Thoracic aorta (tissue), 2 donors: ENCODE measurements at regions not wholly inside any gene's neighbourhood (a gene's known extent, or its start where the extent isn't known, plus 50 kb on each side); places are given as distances from the start of the nearest gene placed in this dataset.

Source experiments
- ATAC-seq: fragments of 150-250 bp; one replicate; pipeline ENCODE4 v1.8.0; 2017; ENCODE audit warnings: low read depth; ENCODE audit not compliant: insufficient number of reproducible peaks, low FRiP score
- DNase-seq: peaks from one replicate; pipeline ENCODE4 v3.0.0-alpha.2; 2020; ENCODE audit warnings: low spot score
- H3K27ac ChIP-seq, 2 donors: fragments of 200-600 bp; sonication (generic); 1 replicate in 1 of 2; 2 replicates in 1 of 2; pipeline ENCODE4 v1.5.1; 2016; ENCODE audit warnings: mild to moderate bottlenecking in 2 of 2, moderate library complexity in 2 of 2
- H3K27me3 ChIP-seq: fragments of 200-600 bp; sonication (generic); replicated peaks from 2 replicates; pipeline ENCODE4 v1.6.0; 2016; ENCODE audit warnings: mild to moderate bottlenecking; ENCODE audit not compliant: insufficient read depth
- H3K36me3 ChIP-seq: fragments of 200-600 bp; sonication (generic); one replicate; pipeline ENCODE4 v1.5.1; 2016
- H3K4me1 ChIP-seq, 2 donors: fragments of 200-600 bp; sonication (generic); 1 replicate in 1 of 2; 2 replicates in 1 of 2; pipeline versions ENCODE4 v1.5.1 to v1.6.0; 2016; ENCODE audit warnings: low read depth in 2 of 2, mild to moderate bottlenecking in 1 of 2; ENCODE audit not compliant: control insufficient read depth in 1 of 2
- H3K4me3 ChIP-seq: fragments of 200-600 bp; sonication (generic); 2 replicates; pipeline ENCODE4 v1.5.1; 2016; ENCODE audit warnings: mild to moderate bottlenecking
- H3K9me3 ChIP-seq: fragments of 200-600 bp; sonication (generic); 2 replicates; pipeline ENCODE4 v1.5.1; 2016
- TF ChIP-seq, protein P1 (sequence below): fragments of 200-600 bp; sonication (generic); IDR thresholded peaks from one replicate; pipeline ENCODE4 v1.5.1; 2019; ENCODE audit warnings: antibody characterized with exemption

DNA sequence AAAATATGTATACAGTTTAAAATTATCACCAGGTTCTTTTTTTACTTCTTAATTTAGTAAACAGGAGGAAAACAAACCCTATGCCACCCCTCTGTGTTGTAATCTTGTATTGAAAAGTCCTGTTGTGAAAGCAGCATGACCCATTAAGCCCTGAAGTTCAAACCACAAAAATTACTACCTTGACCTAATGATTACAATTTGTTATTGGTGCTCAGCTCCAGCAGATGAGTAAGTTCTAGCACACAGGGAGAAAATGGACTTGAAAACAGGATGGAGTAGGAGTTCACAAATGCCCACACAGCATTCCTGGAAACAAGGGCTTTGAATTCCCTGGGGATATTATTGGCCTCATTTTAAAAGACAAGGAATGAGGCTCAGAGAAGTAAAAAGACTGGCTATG, 505.8 kb upstream of the ERCC4 start:
- Histone ChIP-seq H3K4me1 (no peaks in the 10 kb centered on the region), H3K4me3 (no peak overlapping the region), H3K36me3 (no peaks in the 10 kb centered on the region), H3K27ac (no peak overlapping the region), H3K27me3 (no peaks in the 10 kb centered on the region), H3K9me3 (no peaks in the 10 kb centered on the region)
- TF ChIP-seq, protein P1, sequence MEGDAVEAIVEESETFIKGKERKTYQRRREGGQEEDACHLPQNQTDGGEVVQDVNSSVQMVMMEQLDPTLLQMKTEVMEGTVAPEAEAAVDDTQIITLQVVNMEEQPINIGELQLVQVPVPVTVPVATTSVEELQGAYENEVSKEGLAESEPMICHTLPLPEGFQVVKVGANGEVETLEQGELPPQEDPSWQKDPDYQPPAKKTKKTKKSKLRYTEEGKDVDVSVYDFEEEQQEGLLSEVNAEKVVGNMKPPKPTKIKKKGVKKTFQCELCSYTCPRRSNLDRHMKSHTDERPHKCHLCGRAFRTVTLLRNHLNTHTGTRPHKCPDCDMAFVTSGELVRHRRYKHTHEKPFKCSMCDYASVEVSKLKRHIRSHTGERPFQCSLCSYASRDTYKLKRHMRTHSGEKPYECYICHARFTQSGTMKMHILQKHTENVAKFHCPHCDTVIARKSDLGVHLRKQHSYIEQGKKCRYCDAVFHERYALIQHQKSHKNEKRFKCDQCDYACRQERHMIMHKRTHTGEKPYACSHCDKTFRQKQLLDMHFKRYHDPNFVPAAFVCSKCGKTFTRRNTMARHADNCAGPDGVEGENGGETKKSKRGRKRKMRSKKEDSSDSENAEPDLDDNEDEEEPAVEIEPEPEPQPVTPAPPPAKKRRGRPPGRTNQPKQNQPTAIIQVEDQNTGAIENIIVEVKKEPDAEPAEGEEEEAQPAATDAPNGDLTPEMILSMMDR: no peak
- DNase-seq (no peak), ATAC-seq (no peak)

DNA sequence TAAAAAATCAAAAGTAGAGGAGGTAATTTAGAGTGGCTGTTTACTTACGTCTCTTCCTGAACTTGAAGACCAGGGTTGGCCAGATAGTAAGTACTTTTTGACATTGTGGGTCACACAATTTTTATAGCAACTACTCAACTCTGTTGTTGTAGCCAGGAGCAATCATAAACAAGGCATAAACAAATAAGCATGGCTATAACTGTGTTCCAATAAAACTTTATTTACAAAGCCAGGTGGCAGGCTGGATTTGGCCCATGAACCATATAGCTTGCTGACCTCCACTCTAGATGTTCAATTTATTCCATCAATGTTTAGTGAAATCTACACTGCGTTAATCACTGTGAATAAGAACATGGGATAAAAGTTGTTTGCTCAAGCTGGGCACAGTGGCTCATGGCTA, 500.4 kb upstream of the ERCC4 start:
- DNase-seq: no peak
- H3K36me3 ChIP-seq: no peaks in the 10 kb centered on the region
- H3K4me3 ChIP-seq: no peak overlapping the region
- ATAC-seq: no peak
- no peak overlapping the region for H3K27ac ChIP-seq
- H3K27me3 ChIP-seq: no peaks in the 10 kb centered on the region
- TF ChIP-seq, protein P1: no peak
- H3K9me3 ChIP-seq: no peaks in the 10 kb centered on the region
- H3K4me1 ChIP-seq: no peaks in the 10 kb centered on the region

DNA sequence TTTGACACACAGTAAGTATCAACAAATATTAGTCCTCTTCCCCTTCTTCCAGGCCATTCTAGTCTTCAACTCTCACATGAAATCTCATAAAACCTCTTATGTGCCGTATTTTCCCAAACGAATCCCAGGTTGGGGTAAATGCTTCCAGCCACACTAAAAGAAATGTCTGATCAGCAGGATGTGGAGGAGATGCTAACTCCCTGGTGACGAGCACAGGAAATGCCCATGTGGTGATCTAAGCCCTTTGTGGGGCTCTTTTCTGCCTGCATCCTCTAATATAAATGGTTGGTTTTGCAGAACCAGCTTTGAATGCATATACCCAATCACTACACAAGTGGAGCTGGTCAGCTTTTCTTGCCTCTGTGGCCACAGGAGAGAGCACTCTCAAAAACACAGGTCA, 498.2 kb upstream of the ERCC4 start:
- Histone ChIP-seq H3K27ac (no peak overlapping the region), H3K4me3 (no peak overlapping the region), H3K36me3 (no peaks in the 10 kb centered on the region), H3K27me3 (no peaks in the 10 kb centered on the region), H3K9me3 (no peaks in the 10 kb centered on the region), H3K4me1 (no peaks in the 10 kb centered on the region)
- TF ChIP-seq, protein P1: no peak
- ATAC-seq (no peak), DNase-seq (no peak)

DNA sequence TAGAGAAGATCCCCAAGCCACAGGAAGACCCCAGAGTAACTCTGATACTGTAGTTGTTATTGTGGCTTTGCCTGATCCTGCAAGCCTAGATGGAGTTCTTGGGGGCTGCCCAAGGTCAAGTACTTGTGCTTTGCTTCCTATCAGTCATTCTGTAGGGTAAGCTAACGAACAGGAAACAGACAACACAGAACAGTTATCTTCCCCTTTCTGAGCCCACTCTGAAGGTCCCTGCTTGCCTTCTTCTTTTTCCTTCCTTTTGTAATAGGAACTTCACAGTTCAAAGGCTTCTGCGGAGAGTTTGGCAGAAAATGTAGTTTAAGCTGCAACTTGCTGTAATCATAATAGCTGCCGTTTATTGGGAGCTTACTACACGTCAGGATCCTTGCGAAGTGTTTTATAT, 494.1 kb upstream of the ERCC4 start:
- H3K27me3 ChIP-seq: no peaks in the 10 kb centered on the region
- DNase-seq (no peak), ATAC-seq (no peak)
- H3K36me3 ChIP-seq: no peaks in the 10 kb centered on the region
- TF ChIP-seq, protein P1: no peak
- H3K27ac ChIP-seq: no peak overlapping the region
- no peak overlapping the region for H3K4me3 ChIP-seq
- H3K4me1 ChIP-seq: no peaks in the 10 kb centered on the region
- no peaks in the 10 kb centered on the region for H3K9me3 ChIP-seq

DNA sequence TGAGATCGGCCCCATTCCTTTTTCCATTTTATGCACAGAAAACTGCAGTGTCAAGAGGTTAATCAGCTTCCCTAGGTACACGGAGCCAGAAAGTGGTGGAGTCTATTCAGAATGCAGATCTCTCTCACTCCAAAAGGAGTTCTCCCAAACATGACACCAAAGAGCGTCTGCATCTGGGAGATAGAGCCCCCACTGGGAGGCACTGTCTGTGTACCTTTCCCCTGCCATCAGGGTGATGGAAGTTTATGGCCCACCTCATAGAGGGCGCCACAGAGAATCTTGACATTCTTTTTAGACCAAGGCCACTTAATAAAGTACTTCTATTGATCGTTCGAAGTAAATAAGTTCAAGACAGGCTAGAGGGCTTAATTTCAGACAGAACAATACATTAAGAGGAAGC, 493.7 kb upstream of the ERCC4 start:
- H3K4me3 ChIP-seq: no peak overlapping the region
- TF ChIP-seq, protein P1: no peak
- no peak overlapping the region for H3K27ac ChIP-seq
- H3K36me3 ChIP-seq: no peaks in the 10 kb centered on the region
- H3K9me3 ChIP-seq: no peaks in the 10 kb centered on the region
- DNase-seq (no peak), ATAC-seq (no peak)
- no peaks in the 10 kb centered on the region for H3K27me3 ChIP-seq
- H3K4me1 ChIP-seq: no peaks in the 10 kb centered on the region
